ENCODE measurements at regions not wholly inside any gene's neighbourhood (a gene's known extent, or its start where the extent isn't known, plus 50 kb on each side); places are given as distances from the start of the nearest gene placed in this dataset.

- no peak overlapping the region for H3K4ac ChIP-seq (ENCODE audit: low read length)
- no peak overlapping the region for H2BK5ac ChIP-seq (ENCODE audit: low read length)
- H3K18ac ChIP-seq (ENCODE audit: low read length) = no peak overlapping the region
- no peaks in the 10 kb centered on the region for H3K4me1 ChIP-seq (ENCODE audit: control insufficient read depth in 2 of 2, insufficient read depth in 1 of 2, low read depth in 1 of 2, low read length in 2 of 2)
- H2BK120ac ChIP-seq (ENCODE audit: low read depth, low read length) = no peak overlapping the region
- no peak overlapping the region for H3K27ac ChIP-seq (replicated peaks; ENCODE audit: low read length)
- H2BK15ac ChIP-seq (ENCODE audit: low read length) = no peak overlapping the region
- no peak overlapping the region for H4K91ac ChIP-seq (ENCODE audit: low read depth, low read length, poor library complexity)
- H2BK12ac ChIP-seq (ENCODE audit: low read length) = no peak overlapping the region
- WGBS, 2 donors (ENCODE audit: extremely low coverage in 2 of 2, insufficient read length in 2 of 2, insufficient replicate concordance in 1 of 2) = no CpG with 5 or more reads among the region's 1 CpG
- no peak overlapping the region for H2AK5ac ChIP-seq (ENCODE audit: low read depth, low read length)
- no peak overlapping the region for H3K9ac ChIP-seq (ENCODE audit: low read depth, low read length, poor library complexity)
- DNase-seq (ENCODE audit: low spot score) = no peak
- no peak overlapping the region for H3K4me2 ChIP-seq (ENCODE audit: insufficient read depth, low read length, poor library complexity, severe bottlenecking)
- H2AFZ ChIP-seq (ENCODE audit: low read length) = no peak overlapping the region
- H3K79me1 ChIP-seq (ENCODE audit: low read depth, low read length) = no peaks in the 10 kb centered on the region
- no peaks in the 10 kb centered on the region for H3K9me3 ChIP-seq (replicated peaks in 1 of 2; ENCODE audit: control insufficient read depth in 2 of 2, insufficient read depth in 1 of 2, low read depth in 1 of 2, low read length in 2 of 2)
- no peak overlapping the region for H4K8ac ChIP-seq (ENCODE audit: low read depth, low read length)
- H3K36me3 ChIP-seq (replicated peaks in 1 of 2; ENCODE audit: control insufficient read depth in 2 of 2, insufficient read depth in 2 of 2, low read length in 2 of 2) = no peaks in the 10 kb centered on the region
- H3K4me3 ChIP-seq (ENCODE audit: low read length in 2 of 2) = no peak overlapping the region
- no peaks in the 10 kb centered on the region for H3K27me3 ChIP-seq (ENCODE audit: control insufficient read depth in 3 of 3, insufficient read depth in 3 of 3, low read depth in 1 of 3, low read length in 3 of 3)
- no peak overlapping the region for H3K14ac ChIP-seq (ENCODE audit: low read length)
- no peak overlapping the region for H3K23ac ChIP-seq (ENCODE audit: low read depth, low read length, poor library complexity)
Measured at GRCh38 chr4:129403848-129404247, 307.9 kb downstream of the C4orf33 start.

GRCh38 chr4:129410115-129410514, 314.2 kb downstream of the C4orf33 start:
- no peak overlapping the region for H4K8ac ChIP-seq (ENCODE audit: low read depth, low read length)
- H3K23ac ChIP-seq (ENCODE audit: low read depth, low read length, poor library complexity) = no peak overlapping the region
- H4K91ac ChIP-seq (ENCODE audit: low read depth, low read length, poor library complexity) = no peak overlapping the region
- H3K79me1 ChIP-seq (ENCODE audit: low read depth, low read length) = no peaks in the 10 kb centered on the region
- no peak overlapping the region for H3K18ac ChIP-seq (ENCODE audit: low read length)
- no peaks in the 10 kb centered on the region for H3K27me3 ChIP-seq (ENCODE audit: control insufficient read depth in 3 of 3, insufficient read depth in 3 of 3, low read depth in 1 of 3, low read length in 3 of 3)
- no peak overlapping the region for H2BK15ac ChIP-seq (ENCODE audit: low read length)
- H2AK5ac ChIP-seq (ENCODE audit: low read depth, low read length) = no peak overlapping the region
- H3K9me3 ChIP-seq (replicated peaks in 1 of 2; ENCODE audit: control insufficient read depth in 2 of 2, insufficient read depth in 1 of 2, low read depth in 1 of 2, low read length in 2 of 2) = no peaks in the 10 kb centered on the region
- H3K4me1 ChIP-seq (ENCODE audit: control insufficient read depth in 2 of 2, insufficient read depth in 1 of 2, low read depth in 1 of 2, low read length in 2 of 2) = no peaks in the 10 kb centered on the region
- no peak overlapping the region for H3K14ac ChIP-seq (ENCODE audit: low read length)
- no peak for DNase-seq (ENCODE audit: low spot score)
- WGBS, 2 donors (ENCODE audit: extremely low coverage in 2 of 2, insufficient read length in 2 of 2, insufficient replicate concordance in 1 of 2) = no CpG with 5 or more reads among the region's 3 CpGs
- no peak overlapping the region for H2BK120ac ChIP-seq (ENCODE audit: low read depth, low read length)
- H2BK12ac ChIP-seq (ENCODE audit: low read length) = no peak overlapping the region
- no peak overlapping the region for H3K9ac ChIP-seq (ENCODE audit: low read depth, low read length, poor library complexity)
- no peak overlapping the region for H3K4ac ChIP-seq (ENCODE audit: low read length)
- no peak overlapping the region for H2AFZ ChIP-seq (ENCODE audit: low read length)
- H3K27ac ChIP-seq (replicated peaks; ENCODE audit: low read length) = no peak overlapping the region
- no peak overlapping the region for H2BK5ac ChIP-seq (ENCODE audit: low read length)
- no peak overlapping the region for H3K4me3 ChIP-seq (ENCODE audit: low read length in 2 of 2)
- H3K36me3 ChIP-seq (replicated peaks in 1 of 2; ENCODE audit: control insufficient read depth in 2 of 2, insufficient read depth in 2 of 2, low read length in 2 of 2) = no peaks in the 10 kb centered on the region
- no peak overlapping the region for H3K4me2 ChIP-seq (ENCODE audit: insufficient read depth, low read length, poor library complexity, severe bottlenecking)

GRCh38 chr4:129415004-129415403, 319.1 kb downstream of the C4orf33 start:
- H3K27ac ChIP-seq (replicated peaks; ENCODE audit: low read length) = no peak overlapping the region
- no peak overlapping the region for H2AK5ac ChIP-seq (ENCODE audit: low read depth, low read length)
- H3K23ac ChIP-seq (ENCODE audit: low read depth, low read length, poor library complexity) = no peak overlapping the region
- H3K4me1 ChIP-seq (ENCODE audit: control insufficient read depth in 2 of 2, insufficient read depth in 1 of 2, low read depth in 1 of 2, low read length in 2 of 2) = no peaks in the 10 kb centered on the region
- no peak overlapping the region for H3K4ac ChIP-seq (ENCODE audit: low read length)
- no peaks in the 10 kb centered on the region for H3K9me3 ChIP-seq (replicated peaks in 1 of 2; ENCODE audit: control insufficient read depth in 2 of 2, insufficient read depth in 1 of 2, low read depth in 1 of 2, low read length in 2 of 2)
- no peak overlapping the region for H2BK120ac ChIP-seq (ENCODE audit: low read depth, low read length)
- no peak for DNase-seq (ENCODE audit: low spot score)
- H2BK5ac ChIP-seq (ENCODE audit: low read length) = no peak overlapping the region
- WGBS, 2 donors (ENCODE audit: extremely low coverage in 2 of 2, insufficient read length in 2 of 2, insufficient replicate concordance in 1 of 2) = no CpG with 5 or more reads among the region's 1 CpG
- H3K79me1 ChIP-seq (ENCODE audit: low read depth, low read length) = no peaks in the 10 kb centered on the region
- H2AFZ ChIP-seq (ENCODE audit: low read length) = no peak overlapping the region
- no peak overlapping the region for H3K4me2 ChIP-seq (ENCODE audit: insufficient read depth, low read length, poor library complexity, severe bottlenecking)
- no peaks in the 10 kb centered on the region for H3K36me3 ChIP-seq (replicated peaks in 1 of 2; ENCODE audit: control insufficient read depth in 2 of 2, insufficient read depth in 2 of 2, low read length in 2 of 2)
- no peaks in the 10 kb centered on the region for H3K27me3 ChIP-seq (ENCODE audit: control insufficient read depth in 3 of 3, insufficient read depth in 3 of 3, low read depth in 1 of 3, low read length in 3 of 3)
- no peak overlapping the region for H3K9ac ChIP-seq (ENCODE audit: low read depth, low read length, poor library complexity)
- H3K4me3 ChIP-seq (ENCODE audit: low read length in 2 of 2) = no peak overlapping the region
- no peak overlapping the region for H3K14ac ChIP-seq (ENCODE audit: low read length)
- H2BK15ac ChIP-seq (ENCODE audit: low read length) = no peak overlapping the region
- H4K91ac ChIP-seq (ENCODE audit: low read depth, low read length, poor library complexity) = no peak overlapping the region
- no peak overlapping the region for H4K8ac ChIP-seq (ENCODE audit: low read depth, low read length)
- H2BK12ac ChIP-seq (ENCODE audit: low read length) = no peak overlapping the region
- H3K18ac ChIP-seq (ENCODE audit: low read length) = no peak overlapping the region

GRCh38 chr4:129420637-129421036, 324.7 kb downstream of the C4orf33 start:
- Histone ChIP-seq H3K36me3 (replicated peaks in 1 of 2; ENCODE audit: control insufficient read depth in 2 of 2, insufficient read depth in 2 of 2, low read length in 2 of 2) (no peaks in the 10 kb centered on the region), H2BK5ac (ENCODE audit: low read length) (no peak overlapping the region), H2AFZ (ENCODE audit: low read length) (no peak overlapping the region), H3K79me1 (ENCODE audit: low read depth, low read length) (no peaks in the 10 kb centered on the region), H3K4me2 (ENCODE audit: insufficient read depth, low read length, poor library complexity, severe bottlenecking) (no peak overlapping the region), H2BK12ac (ENCODE audit: low read length) (no peak overlapping the region), H3K4ac (ENCODE audit: low read length) (no peak overlapping the region), H3K18ac (ENCODE audit: low read length) (no peak overlapping the region), H2BK15ac (ENCODE audit: low read length) (no peak overlapping the region), H3K23ac (ENCODE audit: low read depth, low read length, poor library complexity) (no peak overlapping the region), H3K4me3 (ENCODE audit: low read length in 2 of 2) (no peak overlapping the region), H3K27ac (replicated peaks; ENCODE audit: low read length) (no peak overlapping the region), H4K8ac (ENCODE audit: low read depth, low read length) (no peak overlapping the region), H3K4me1 (ENCODE audit: control insufficient read depth in 2 of 2, insufficient read depth in 1 of 2, low read depth in 1 of 2, low read length in 2 of 2) (no peaks in the 10 kb centered on the region), H2AK5ac (ENCODE audit: low read depth, low read length) (no peak overlapping the region), H2BK120ac (ENCODE audit: low read depth, low read length) (no peak overlapping the region), H3K14ac (ENCODE audit: low read length) (no peak overlapping the region), H4K91ac (ENCODE audit: low read depth, low read length, poor library complexity) (no peak overlapping the region), H3K9ac (ENCODE audit: low read depth, low read length, poor library complexity) (no peak overlapping the region), H3K27me3 (ENCODE audit: control insufficient read depth in 3 of 3, insufficient read depth in 3 of 3, low read depth in 1 of 3, low read length in 3 of 3) (no peaks in the 10 kb centered on the region), H3K9me3 (replicated peaks in 1 of 2; ENCODE audit: control insufficient read depth in 2 of 2, insufficient read depth in 1 of 2, low read depth in 1 of 2, low read length in 2 of 2) (no peaks in the 10 kb centered on the region)
- no CpG with 5 or more reads among the region's 1 CpG for WGBS, 2 donors (ENCODE audit: extremely low coverage in 2 of 2, insufficient read length in 2 of 2, insufficient replicate concordance in 1 of 2)
- no peak for DNase-seq (ENCODE audit: low spot score)

All from neuronal stem cell (in vitro differentiated cells).